ENCODE measurements at regions not wholly inside any gene's neighbourhood (a gene's known extent, or its start where the extent isn't known, plus 50 kb on each side); places are given as distances from the start of the nearest gene placed in this dataset.

DNA sequence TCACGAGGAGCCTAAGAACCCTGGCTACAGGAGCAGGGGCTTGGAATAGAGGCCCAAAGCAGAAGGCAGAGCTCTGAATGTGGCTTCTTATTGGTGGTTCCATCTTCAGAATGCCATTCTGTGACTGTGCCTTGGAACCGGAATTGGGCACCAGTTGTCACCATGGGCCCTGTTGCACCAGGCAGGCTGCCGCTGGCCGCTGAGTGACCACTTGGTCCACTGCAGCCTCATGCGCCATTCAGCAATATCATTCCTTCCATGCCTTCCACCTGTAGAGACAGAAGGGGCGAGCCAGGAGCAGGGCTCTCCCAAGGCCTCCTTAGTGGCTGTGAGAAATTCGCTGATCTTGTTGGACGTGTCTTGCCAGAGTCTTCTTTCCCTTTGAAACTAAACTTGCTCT, 270.3 kb upstream of the CHD6 start:
- no peak for DNase-seq (ENCODE audit: low read depth in 4 of 4, low spot score in 1 of 4)

DNA sequence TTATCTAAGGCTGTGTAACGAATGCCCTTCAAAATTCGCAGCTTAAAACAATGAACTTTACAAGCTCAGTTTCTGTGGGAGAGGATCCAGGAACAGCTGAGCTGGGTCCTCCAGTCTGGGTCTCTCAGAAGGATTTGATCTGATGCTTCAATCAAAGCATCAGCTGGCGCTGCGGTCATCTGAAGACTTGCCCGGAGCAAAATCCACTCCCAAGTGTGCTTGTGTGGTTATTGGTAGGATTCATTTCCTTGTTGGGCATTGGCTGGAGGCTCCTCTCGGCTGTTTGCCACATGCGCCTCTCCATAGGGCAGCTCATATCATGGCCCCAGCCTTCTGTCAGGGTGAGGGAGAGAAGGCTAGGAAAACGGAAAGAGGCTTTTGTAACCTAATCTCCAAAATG, 269.3 kb upstream of the CHD6 start:
- DNase-seq (ENCODE audit: low read depth in 4 of 4, low spot score in 1 of 4) = no peak

DNA sequence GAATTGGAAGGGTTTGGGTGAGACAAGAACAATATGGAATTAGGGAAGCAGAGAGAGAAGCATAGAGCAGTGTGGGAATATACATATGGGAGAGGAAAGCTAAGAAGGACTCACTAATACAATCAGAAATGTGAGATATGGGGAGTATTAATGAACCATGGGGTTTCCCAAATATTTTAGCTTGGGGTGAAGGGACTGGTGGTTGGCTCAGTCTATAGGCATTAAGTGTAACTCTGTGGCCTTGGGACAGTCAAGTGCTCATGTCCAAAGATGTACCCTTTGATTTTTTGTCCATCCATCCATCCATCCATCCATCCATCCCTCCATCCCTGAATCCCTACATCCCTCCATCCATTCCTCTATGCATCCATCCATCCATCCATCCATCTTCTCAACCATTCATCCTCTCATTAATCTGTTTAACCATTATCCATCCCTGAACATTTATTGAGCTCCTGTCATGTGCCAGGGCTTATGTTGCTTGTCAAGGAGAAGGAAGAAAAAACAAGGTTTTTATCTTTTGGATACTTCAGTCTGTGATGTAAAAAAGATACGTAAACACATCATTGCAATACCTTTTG, 263.4 kb upstream of the CHD6 start:
- no peak for DNase-seq (ENCODE audit: low read depth in 4 of 4, low spot score in 1 of 4)

DNA sequence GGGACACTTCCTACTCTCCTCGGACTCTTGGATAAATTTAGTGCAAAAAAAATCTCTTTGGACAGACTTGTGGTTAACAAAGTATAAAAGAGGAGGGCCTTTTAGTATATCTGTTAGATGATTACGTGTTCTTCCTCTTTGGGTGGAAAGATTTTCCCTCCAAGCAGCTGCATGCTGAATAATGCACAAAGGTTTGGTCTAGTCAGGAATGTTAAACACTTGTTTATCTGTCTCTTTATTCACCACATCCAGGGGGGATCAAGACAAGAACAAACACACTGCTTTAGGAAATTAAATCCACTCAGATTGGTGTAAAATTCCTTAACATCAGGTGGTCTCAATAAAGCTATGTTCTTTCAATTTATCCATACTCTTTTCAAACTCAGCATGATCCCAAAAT, 260.9 kb upstream of the CHD6 start:
- DNase-seq (ENCODE audit: low read depth in 4 of 4, low spot score in 1 of 4) = no peak

DNA sequence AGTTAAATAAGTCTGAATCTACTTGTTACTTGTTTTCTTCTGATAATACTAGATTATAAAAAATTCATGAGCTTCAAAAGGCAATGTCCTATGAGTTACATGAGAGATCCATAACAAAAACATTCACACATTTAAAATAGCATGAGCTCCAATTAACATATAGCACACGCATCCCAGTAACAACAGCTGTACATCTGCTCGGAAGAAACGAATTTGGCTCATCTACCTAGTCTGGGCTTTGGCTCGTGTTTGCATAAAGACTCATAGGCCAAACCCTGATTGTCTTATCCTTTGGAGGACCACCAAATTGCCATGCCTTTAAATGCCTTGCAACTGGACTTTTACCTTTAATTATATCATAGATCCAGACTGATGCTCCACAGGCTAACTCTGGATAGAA, 259.7 kb upstream of the CHD6 start:
- DNase-seq (ENCODE audit: low read depth in 4 of 4, low spot score in 1 of 4) = no peak

DNA sequence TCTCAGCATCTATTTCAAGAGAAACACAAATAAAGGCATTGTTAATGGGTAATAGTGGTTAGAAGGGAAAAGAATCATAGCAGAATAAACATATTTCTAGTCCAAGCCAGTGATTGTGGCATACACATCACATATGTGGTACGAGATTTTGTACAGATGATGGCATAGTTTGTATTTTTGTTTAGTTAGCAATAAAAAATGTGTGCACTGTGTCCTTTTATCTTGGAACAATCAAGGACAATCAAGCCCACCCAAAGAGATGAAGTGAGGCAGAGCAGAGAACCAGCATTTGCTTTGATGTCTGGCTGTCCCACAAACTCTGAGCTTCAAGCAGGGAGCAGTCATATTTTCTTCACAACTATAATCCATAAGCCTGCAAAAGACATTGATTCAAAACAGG, 256.5 kb upstream of the CHD6 start:
- no peak for DNase-seq (ENCODE audit: low read depth in 4 of 4, low spot score in 1 of 4)

DNA sequence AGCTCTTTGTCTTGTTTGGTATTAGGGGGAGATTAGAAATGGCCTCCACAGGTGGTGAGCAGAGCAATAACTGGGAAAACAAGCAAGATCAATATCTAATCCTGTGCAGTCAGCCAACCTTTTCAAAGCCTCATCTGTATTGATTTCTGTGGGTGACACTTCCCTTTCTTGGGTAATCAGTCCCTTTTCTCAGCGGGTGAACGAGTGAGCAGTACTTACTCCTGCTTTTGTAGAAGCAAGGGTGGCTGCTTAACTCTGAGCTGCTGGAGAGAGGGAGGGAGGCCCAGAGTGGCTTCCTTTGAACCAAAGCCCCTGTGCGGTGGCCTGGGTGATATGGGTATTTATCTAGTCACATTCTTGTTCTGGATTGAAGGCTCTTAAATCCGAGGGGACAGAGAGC, 254.8 kb upstream of the CHD6 start:
- DNase-seq (ENCODE audit: low read depth in 4 of 4, low spot score in 1 of 4) = no peak

DNA sequence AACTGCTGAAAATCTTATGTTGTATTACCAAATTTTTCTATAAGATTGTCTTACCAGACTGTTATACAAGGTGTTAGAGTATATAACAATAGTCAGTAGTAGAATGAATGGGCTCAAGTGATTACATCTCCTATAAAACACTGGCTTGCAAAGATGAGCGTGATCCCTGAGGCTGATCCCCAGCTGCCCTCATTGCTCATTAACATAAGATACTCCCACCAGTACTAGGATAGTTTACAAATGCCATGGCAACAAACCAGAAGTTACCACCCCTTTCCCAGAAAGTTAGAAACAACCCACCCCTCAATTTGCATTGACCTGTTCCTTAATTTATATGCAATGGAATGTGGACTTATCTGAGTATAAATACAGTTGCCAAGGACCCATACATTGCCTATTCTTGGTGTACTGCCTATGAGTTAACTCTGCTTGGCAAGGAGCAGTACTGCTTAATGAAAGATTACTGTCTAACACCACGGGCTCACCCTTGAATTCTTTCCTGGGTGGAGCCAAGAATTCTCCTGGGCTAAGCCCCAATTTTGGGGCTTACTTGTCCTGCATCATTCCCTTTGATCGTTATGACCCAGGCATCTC, 252.8 kb upstream of the CHD6 start:
- no peak for DNase-seq (ENCODE audit: low read depth in 4 of 4, low spot score in 1 of 4)

DNA sequence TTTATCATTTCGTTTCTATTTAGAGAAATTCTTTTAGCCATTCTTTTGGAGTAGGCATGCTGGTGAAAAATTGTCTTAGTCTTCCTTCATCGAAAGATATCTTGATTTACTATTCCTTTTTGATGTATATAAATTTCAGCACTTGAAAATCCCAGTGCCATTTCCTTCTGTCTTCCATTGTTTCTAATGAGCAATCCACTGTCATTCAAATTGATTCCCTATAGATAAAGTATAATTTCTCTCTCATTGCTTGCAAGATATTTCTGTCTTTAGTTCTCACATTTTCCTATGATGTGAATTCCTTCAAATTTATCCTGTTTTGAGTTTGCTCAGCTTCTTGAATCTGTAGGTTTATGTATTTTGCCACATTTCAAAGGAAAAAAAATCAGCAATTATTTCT, 251.1 kb upstream of the CHD6 start:
- DNase-seq (ENCODE audit: low read depth in 4 of 4, low spot score in 1 of 4) = no peak

DNA sequence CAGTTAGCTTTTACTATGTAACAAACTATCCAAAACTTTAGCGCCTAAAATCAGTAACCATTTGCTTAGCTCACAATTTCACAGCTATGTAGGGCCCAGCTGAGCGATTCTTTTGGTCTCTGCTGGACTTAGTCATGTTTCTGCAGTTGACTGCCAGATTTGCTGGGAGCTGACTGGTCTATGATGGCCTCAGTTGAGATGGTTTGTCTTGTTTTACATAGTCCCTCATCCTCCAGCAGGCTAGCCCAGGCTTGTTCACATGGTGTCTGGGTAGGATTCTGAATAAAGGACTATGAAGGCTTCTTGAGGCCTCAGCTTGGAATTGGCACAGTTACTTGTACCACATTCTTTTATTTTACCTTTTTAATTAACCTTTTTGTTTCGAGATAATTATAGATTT, 247.8 kb upstream of the CHD6 start:
- DNase-seq (ENCODE audit: low read depth in 4 of 4, low spot score in 1 of 4) = no peak

DNA sequence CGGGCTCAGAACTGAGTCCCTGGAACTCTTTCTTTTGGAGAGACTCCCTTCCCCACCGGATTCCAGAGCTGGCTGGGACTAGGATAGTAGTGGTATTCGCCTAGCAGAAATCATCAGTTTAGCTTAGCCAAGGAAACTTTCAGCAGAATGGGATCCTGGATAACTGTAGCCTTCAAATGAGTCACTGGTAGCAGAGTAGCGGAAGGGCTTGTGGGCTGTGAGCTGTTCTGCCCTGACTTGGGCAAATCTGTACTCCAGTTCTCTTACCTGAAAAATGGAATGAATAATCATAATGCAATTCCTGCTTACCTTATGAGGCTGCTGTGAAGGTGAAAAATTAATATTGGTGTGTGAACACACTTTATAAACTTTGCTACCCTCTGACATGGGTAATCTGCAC, 244.3 kb upstream of the CHD6 start:
- DNase-seq (ENCODE audit: low read depth in 4 of 4, low spot score in 1 of 4) = no peak

DNA sequence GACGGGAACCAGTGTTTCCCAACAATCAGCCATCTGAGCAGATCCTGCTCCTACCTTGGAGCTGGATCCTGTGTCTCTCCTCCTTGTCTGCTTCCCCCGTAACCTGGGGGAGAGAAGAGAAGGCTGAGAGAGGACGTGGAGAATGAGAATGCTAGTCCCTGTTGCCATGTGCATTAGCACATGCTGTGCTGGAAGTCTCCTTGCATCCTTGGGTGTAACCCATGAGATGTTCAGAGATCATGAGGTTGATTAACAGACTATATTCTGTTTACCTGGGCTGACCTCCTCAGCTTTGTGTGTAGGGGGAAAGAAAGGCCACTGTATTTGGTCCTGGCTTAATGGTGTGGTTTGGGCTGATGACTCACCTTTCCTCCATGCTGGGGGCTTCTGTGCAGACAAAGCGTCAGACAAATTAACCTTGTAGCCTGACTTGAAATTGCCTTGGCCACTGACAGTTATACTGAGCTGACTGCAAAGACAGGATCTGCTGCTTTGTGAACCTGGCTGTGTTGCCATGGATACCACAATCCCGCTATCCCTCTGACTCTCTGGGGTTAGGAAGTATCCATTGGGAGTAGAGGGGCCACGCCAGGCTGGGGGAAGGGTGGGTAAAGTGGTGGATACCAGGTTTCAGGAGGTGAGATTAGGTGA, 243.7 kb upstream of the CHD6 start:
- no peak for DNase-seq (ENCODE audit: low read depth in 4 of 4, low spot score in 1 of 4)

DNA sequence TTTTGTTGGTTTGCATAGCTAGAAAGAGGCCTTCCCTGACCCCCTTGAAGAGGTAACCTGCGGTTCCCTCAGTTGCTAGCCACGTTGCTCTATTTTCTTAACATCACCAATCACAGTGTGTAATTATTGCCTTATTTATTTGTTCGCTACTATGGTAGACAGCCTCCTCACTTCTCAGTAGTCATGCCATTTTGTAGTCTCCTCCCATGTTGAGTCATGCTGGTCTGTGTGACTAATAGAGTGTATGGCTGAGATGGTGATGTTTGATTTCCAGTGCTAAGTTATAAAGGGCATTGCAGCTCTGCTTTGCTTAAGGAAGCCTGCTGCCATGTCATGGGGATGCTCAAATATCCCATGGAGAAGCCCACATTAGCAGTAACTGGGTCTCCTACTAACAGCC, 236.6 kb upstream of the CHD6 start:
- no peak for DNase-seq (ENCODE audit: low read depth in 4 of 4, low spot score in 1 of 4)

DNA sequence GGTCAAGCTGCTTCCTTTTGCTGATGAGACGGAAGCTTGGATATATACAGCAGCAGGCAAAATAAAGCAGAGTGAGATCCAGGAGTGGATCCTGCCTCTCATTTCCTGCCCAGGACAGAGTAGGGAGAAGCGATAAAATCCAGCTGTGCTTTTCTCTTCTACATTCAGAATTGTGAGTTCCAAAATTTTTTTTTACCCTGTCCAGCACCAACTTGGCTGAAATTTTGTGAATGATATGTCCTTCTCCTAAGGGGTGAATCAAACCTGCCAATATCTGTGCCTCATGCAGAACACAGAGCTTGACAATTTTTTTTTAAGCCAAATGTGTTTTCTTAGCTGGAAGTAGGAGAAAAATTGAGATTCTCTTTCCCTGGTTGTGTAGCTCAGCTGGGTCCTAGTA, 235.6 kb upstream of the CHD6 start:
- no peak for DNase-seq (ENCODE audit: low read depth in 4 of 4, low spot score in 1 of 4)

DNA sequence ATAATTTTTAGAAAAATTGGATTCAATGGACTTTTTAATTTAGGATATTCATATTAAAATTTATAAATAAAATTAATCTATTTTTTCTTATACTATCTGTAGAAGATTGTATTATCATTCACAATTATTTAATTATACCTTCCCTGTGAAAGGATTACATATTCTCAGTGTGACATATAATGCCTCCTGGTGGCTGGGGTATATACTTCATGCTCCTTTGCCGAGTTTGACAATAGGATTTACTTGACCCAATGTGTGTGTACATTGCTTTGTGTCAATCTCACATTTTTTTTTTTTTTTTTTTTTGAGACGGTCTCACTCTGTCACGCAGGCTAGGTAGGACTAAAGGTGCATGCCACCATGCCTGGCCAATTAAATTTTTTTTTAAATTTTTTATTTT, 230.0 kb upstream of the CHD6 start:
- no peak for DNase-seq (ENCODE audit: low read depth in 4 of 4, low spot score in 1 of 4)

DNA sequence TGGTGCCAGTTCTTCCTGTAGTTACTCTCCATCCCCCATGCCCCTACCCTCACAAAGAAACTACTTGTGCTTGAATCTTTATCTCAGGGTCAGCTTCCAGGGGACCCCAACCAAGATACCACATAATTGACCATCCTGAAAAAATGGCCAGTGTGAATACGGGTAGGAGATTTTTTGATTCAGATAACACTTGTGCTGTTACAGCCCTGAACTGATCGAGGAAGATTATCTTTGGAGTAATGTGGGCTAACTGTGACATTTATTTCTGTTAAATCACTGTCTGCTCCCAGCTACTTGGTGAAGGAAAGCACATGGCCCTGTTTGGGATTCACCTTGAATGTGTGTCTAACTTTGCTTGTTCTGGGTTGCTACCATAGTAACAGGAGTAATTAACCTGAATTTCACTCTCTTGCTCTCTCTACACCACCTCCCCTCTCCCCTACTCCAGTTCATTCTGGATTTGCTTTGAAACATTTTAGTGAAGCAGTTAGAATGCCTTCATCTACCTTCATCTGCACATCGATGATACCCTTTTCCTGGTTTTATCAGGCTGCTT, 219.6 kb upstream of the CHD6 start:
- DNase-seq (ENCODE audit: low read depth in 4 of 4, low spot score in 1 of 4) = no peak

DNA sequence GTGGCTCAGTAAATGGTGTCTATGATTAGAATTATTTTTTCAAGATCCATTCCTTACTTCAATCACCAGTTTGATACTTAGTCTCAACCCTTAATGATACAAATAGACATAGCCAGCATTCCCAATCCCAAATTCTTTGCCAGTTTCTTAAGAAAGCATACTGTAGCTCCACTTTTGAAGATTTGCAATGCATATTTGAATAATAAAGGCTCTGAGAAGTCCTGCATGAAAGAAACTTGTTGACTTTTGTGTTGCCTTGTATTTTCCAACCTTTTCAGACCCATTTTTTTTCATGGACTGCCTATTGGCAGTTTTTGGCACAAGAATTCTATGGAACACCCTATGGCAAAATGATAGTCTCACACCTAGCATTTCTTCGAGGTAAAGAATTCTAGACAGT, 215.6 kb upstream of the CHD6 start:
- no peak for DNase-seq (ENCODE audit: low read depth in 4 of 4, low spot score in 1 of 4)

DNA sequence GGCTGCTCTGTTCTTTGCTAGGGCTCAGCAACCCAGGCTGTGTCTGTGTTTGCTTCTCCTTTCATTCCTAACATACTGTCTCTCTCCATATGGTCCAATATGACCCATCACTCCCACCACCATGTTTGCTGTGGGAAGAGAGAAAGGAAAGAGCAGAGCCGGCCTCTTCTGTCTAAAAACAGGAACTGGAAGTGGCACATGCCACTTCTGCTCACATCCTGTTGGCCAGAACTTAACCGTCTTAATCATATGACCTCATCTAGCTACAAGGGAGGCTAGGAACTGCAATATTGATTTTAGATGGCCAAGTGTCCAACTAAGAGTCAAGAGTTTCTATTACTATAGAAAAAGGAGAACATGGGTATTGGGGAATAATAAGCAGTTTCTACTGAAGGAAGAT, 212.5 kb upstream of the CHD6 start:
- no peak for DNase-seq (ENCODE audit: low read depth in 4 of 4, low spot score in 1 of 4)

DNA sequence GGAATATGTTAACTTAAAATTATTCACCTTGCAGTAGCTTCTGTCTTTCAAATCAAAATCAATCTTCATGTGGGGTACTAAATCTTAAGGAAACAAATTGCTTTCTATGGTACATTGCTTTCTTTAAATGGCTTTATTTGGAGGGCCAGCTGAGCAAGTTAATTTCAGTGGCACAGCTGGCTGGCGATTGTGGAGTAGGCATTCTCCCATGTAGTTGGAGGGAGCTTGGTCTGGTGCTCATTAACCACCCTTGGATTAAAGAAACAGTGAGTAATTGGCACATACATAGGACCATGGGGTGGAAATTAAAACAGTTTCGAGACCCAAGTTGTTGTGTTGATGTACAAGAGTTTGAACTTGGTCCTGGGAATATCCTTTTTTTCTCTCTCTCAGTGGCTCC, 201.3 kb upstream of the CHD6 start:
- no peak for DNase-seq (ENCODE audit: low read depth in 4 of 4, low spot score in 1 of 4)

DNA sequence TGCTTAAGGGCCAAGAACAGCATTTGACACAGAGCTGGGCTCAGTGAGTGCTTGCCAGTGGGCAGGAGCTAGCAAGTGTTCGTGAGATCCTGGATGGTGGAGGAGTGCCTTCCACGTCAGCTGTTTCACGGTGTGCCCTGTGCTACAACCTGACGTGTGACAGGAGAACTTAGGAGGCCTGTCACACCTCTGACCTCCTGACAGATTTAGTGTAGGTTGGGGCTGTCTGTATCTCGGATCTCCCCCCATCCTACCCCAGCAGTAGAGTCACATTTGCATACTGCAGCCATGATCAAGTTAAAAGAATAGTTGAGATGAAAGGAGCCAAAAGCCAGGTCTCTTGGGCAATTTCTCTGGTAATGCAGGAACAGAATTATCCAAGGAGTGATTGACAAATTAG, 200.8 kb upstream of the CHD6 start:
- DNase-seq (ENCODE audit: low read depth in 4 of 4, low spot score in 1 of 4) = no peak

DNA sequence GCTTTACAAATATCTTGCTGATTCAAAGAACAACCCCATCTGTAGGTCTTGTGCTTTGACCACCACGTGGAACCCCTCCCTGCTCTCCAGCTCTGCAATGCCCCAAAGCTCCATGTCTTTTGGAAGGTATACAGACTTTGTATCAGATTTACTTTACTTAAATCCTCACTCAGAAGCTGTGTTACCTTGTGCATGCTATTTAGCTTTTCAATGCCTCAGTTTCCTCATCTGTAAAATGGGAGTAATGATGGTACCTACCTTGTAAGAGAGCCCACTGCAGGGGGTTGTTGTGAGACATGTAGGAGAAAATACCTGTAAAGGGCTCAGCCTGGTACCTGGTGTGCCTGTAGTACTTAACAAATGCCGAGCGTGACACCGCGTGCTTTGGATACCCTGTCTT, 200.2 kb upstream of the CHD6 start:
- no peak for DNase-seq (ENCODE audit: low read depth in 4 of 4, low spot score in 1 of 4)

DNA sequence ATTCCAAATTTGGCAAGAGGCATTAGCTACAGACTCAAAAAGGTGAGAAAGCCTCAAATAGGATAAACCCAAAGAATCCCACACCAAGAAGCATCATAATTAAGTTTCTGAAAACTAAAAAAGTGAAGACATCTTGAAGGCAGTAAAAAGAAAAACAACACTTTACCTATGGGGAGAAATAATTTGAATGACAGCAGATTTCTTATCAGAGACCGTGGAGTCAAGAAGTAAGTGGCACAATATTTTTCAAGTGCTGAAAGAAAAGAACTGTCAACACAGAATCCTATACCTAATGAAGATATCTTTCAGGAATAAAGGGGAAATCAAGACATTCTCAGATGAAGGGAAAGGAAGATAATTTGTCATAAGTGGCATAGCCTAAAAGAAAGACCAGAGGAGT, 193.3 kb upstream of the CHD6 start:
- DNase-seq (ENCODE audit: low read depth in 4 of 4, low spot score in 1 of 4) = no peak

DNA sequence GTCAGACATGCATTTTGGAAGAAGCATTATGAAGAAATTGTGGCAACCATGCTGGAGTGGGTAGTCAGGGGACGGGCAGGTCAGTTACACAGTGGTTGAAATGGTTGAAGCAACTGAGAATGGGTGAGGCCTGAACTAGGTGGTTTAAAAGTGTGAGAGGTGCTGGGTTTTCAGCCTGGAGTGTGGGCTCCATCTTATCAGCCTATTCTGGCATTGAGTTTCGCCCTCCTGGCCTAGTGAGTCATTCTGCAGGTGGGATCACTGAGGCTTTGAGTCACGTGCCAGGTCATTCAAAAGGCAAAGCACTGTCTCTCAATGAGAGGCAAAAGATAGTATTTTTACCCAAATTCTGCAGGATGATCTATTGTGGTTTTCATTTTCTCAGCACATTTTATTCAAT, 181.9 kb upstream of the CHD6 start:
- DNase-seq (ENCODE audit: low read depth in 4 of 4, low spot score in 1 of 4) = no peak

Data from stimulated activated CD4-positive, alpha-beta T cell treated with anti-CD3 and anti-CD28 coated beads, Interleukin-1b, Interleukin-23, amount 100 ng/mL, for 24 hours (primary cell).